ENCODE measurements at regions not wholly inside any gene's neighbourhood (a gene's known extent, or its start where the extent isn't known, plus 50 kb on each side); places are given as distances from the start of the nearest gene placed in this dataset.

GRCh38 chr5:125847561-125847960, 575.6 kb upstream of the GRAMD2B start:
- Mint-ChIP-seq H3K27ac (no peak overlapping the region), H3K36me3 (ENCODE audit: insufficient read depth) (no peaks in the 10 kb centered on the region), H3K9me3 (peaks cover 6 to 11% of the 10 kb centered on the region in 2 donors), H3K4me3 (no peak overlapping the region), H3K27me3 (no peaks in the 10 kb centered on the region), H3K4me1 (ENCODE audit: low read depth in 2 of 2) (no peaks in the 10 kb centered on the region)
- DNase-seq: no peak
- ATAC-seq (replicated peaks): no peak

GRCh38 chr5:125848751-125849150, 574.5 kb upstream of the GRAMD2B start:
- Mint-ChIP-seq H3K4me1 (ENCODE audit: low read depth in 2 of 2) (no peaks in the 10 kb centered on the region), H3K27me3 (no peaks in the 10 kb centered on the region), H3K9me3 (peaks cover 6 to 8% of the 10 kb centered on the region in 2 donors), H3K27ac (no peak overlapping the region), H3K4me3 (no peak overlapping the region), H3K36me3 (ENCODE audit: insufficient read depth) (no peaks in the 10 kb centered on the region)
- DNase-seq (no peak), ATAC-seq (replicated peaks) (no peak)

GRCh38 chr5:125856949-125857348, 566.3 kb upstream of the GRAMD2B start:
- no peak overlapping the region for H3K27ac Mint-ChIP-seq
- H3K9me3 Mint-ChIP-seq: peaks cover 2 to 8% of the 10 kb centered on the region in 2 donors

GRCh38 chr5:125863579-125863978, 559.6 kb upstream of the GRAMD2B start:
- Mint-ChIP-seq H3K9me3 (peaks cover 0 to 3% of the 10 kb centered on the region in 2 donors), H3K27ac (no peak overlapping the region), H3K4me3 (no peak overlapping the region), H3K4me1 (ENCODE audit: low read depth in 2 of 2) (no peaks in the 10 kb centered on the region), H3K36me3 (ENCODE audit: insufficient read depth) (no peaks in the 10 kb centered on the region), H3K27me3 (no peaks in the 10 kb centered on the region)
- DNase-seq: no peak
- no peak for ATAC-seq (replicated peaks)

More at GRCh38 chr5:125856949-125857348, 566.3 kb upstream of the GRAMD2B start:
- no peaks in the 10 kb centered on the region for H3K36me3 Mint-ChIP-seq (ENCODE audit: insufficient read depth)
- H3K27me3 Mint-ChIP-seq: no peaks in the 10 kb centered on the region
- DNase-seq (no peak), ATAC-seq (replicated peaks) (no peak)
- H3K4me3 Mint-ChIP-seq: no peak overlapping the region
- H3K4me1 Mint-ChIP-seq (ENCODE audit: low read depth in 2 of 2): no peaks in the 10 kb centered on the region

- H3K27me3 Mint-ChIP-seq: no peaks in the 10 kb centered on the region
- ATAC-seq (replicated peaks) (no peak), DNase-seq (no peak)
These were observed 557.9 kb upstream of the GRAMD2B start for GRCh38 chr5:125865166-125865815.

GRCh38 chr5:125868036-125868435, 555.2 kb upstream of the GRAMD2B start:
- ATAC-seq (replicated peaks): no peak
- Mint-ChIP-seq H3K27me3 (no peaks in the 10 kb centered on the region), H3K4me3 (no peak overlapping the region), H3K27ac (no peak overlapping the region), H3K4me1 (ENCODE audit: low read depth in 2 of 2) (no peaks in the 10 kb centered on the region), H3K9me3 (peaks cover 0 to 1% of the 10 kb centered on the region in 2 donors), H3K36me3 (ENCODE audit: insufficient read depth) (no peaks in the 10 kb centered on the region)
- no peak for DNase-seq

More at GRCh38 chr5:125865166-125865815, 557.9 kb upstream of the GRAMD2B start:
- H3K9me3 Mint-ChIP-seq: peaks cover 0 to 3% of the 10 kb centered on the region in 2 donors
- H3K36me3 Mint-ChIP-seq (ENCODE audit: insufficient read depth): no peaks in the 10 kb centered on the region
- no peak overlapping the region for H3K27ac Mint-ChIP-seq
- H3K4me1 Mint-ChIP-seq (ENCODE audit: low read depth in 2 of 2): no peaks in the 10 kb centered on the region
- H3K4me3 Mint-ChIP-seq: no peak overlapping the region

GRCh38 chr5:125870256-125870655, 553.0 kb upstream of the GRAMD2B start:
- ATAC-seq (replicated peaks) (no peak), DNase-seq (no peak)
- Mint-ChIP-seq H3K4me3 (no peak overlapping the region), H3K36me3 (ENCODE audit: insufficient read depth) (no peaks in the 10 kb centered on the region), H3K27ac (no peak overlapping the region), H3K4me1 (ENCODE audit: low read depth in 2 of 2) (no peaks in the 10 kb centered on the region), H3K27me3 (no peaks in the 10 kb centered on the region), H3K9me3 (peaks cover 0 to 7% of the 10 kb centered on the region in 2 donors)

GRCh38 chr5:125874057-125874456, 549.2 kb upstream of the GRAMD2B start:
- no peak for DNase-seq

GRCh38 chr5:125874717-125875116, 548.5 kb upstream of the GRAMD2B start:
- DNase-seq (no peak), ATAC-seq (replicated peaks) (no peak)
- no peaks in the 10 kb centered on the region for H3K27me3 Mint-ChIP-seq
- H3K27ac Mint-ChIP-seq: no peak overlapping the region
- H3K9me3 Mint-ChIP-seq: peaks cover 7 to 10% of the 10 kb centered on the region in 2 donors
- H3K36me3 Mint-ChIP-seq (ENCODE audit: insufficient read depth): peaks cover 3% of the 10 kb centered on the region
- H3K4me3 Mint-ChIP-seq: no peak overlapping the region
- no peaks in the 10 kb centered on the region for H3K4me1 Mint-ChIP-seq (ENCODE audit: low read depth in 2 of 2)

More at GRCh38 chr5:125874057-125874456, 549.2 kb upstream of the GRAMD2B start:
- Mint-ChIP-seq H3K9me3 (peaks cover 0 to 5% of the 10 kb centered on the region in 2 donors), H3K36me3 (ENCODE audit: insufficient read depth) (peaks cover 3% of the 10 kb centered on the region), H3K4me3 (no peak overlapping the region), H3K27ac (no peak overlapping the region), H3K4me1 (ENCODE audit: low read depth in 2 of 2) (no peaks in the 10 kb centered on the region), H3K27me3 (no peaks in the 10 kb centered on the region)
- ATAC-seq (replicated peaks): no peak

GRCh38 chr5:125877248-125877647, 546.0 kb upstream of the GRAMD2B start:
- no peak overlapping the region for H3K27ac Mint-ChIP-seq
- DNase-seq (no peak), ATAC-seq (replicated peaks) (no peak)
- H3K36me3 Mint-ChIP-seq (ENCODE audit: insufficient read depth): peaks cover 3% of the 10 kb centered on the region
- no peaks in the 10 kb centered on the region for H3K4me1 Mint-ChIP-seq (ENCODE audit: low read depth in 2 of 2)
- H3K4me3 Mint-ChIP-seq: no peak overlapping the region
- no peaks in the 10 kb centered on the region for H3K27me3 Mint-ChIP-seq
- peaks cover 13 to 25% of the 10 kb centered on the region in 2 donors for H3K9me3 Mint-ChIP-seq

GRCh38 chr5:125882061-125882460, 541.1 kb upstream of the GRAMD2B start:
- ATAC-seq (replicated peaks): no peak
- Mint-ChIP-seq H3K9me3 (peaks cover 10 to 43% of the 10 kb centered on the region in 2 donors), H3K4me1 (ENCODE audit: low read depth in 2 of 2) (no peaks in the 10 kb centered on the region), H3K4me3 (no peak overlapping the region), H3K27ac (no peak overlapping the region), H3K36me3 (ENCODE audit: insufficient read depth) (peaks cover under 1% of the 10 kb centered on the region), H3K27me3 (no peaks in the 10 kb centered on the region)
- no peak for DNase-seq

- Mint-ChIP-seq H3K4me1 (ENCODE audit: low read depth in 2 of 2) (no peaks in the 10 kb centered on the region), H3K27ac (no peak overlapping the region), H3K4me3 (no peak overlapping the region), H3K36me3 (ENCODE audit: insufficient read depth) (no peaks in the 10 kb centered on the region), H3K9me3 (peaks cover 12 to 43% of the 10 kb centered on the region in 2 donors), H3K27me3 (no peaks in the 10 kb centered on the region)
- ATAC-seq (replicated peaks) (no peak), DNase-seq (no peak)
These were observed 540.0 kb upstream of the GRAMD2B start for GRCh38 chr5:125883223-125883622.

- no peak for DNase-seq
- no peaks in the 10 kb centered on the region for H3K27me3 Mint-ChIP-seq
- no peak for ATAC-seq (replicated peaks)
- no peaks in the 10 kb centered on the region for H3K4me1 Mint-ChIP-seq (ENCODE audit: low read depth in 2 of 2)
- no peaks in the 10 kb centered on the region for H3K36me3 Mint-ChIP-seq (ENCODE audit: insufficient read depth)
- H3K4me3 Mint-ChIP-seq: no peak overlapping the region
- H3K9me3 Mint-ChIP-seq: peaks cover 8 to 16% of the 10 kb centered on the region in 2 donors
- no peak overlapping the region for H3K27ac Mint-ChIP-seq
These were observed 534.9 kb upstream of the GRAMD2B start for GRCh38 chr5:125888358-125888757.

- H3K4me1 Mint-ChIP-seq (ENCODE audit: low read depth in 2 of 2): no peaks in the 10 kb centered on the region
- DNase-seq (no peak), ATAC-seq (replicated peaks) (no peak)
- no peaks in the 10 kb centered on the region for H3K36me3 Mint-ChIP-seq (ENCODE audit: insufficient read depth)
- no peak overlapping the region for H3K4me3 Mint-ChIP-seq
- H3K27me3 Mint-ChIP-seq: no peaks in the 10 kb centered on the region
- H3K9me3 Mint-ChIP-seq: peaks cover 0 to 8% of the 10 kb centered on the region in 2 donors
- no peak overlapping the region for H3K27ac Mint-ChIP-seq
These were observed 532.7 kb upstream of the GRAMD2B start for GRCh38 chr5:125890511-125890931.

Measured in effector memory CD8-positive, alpha-beta T cell (primary cell).